ENCODE measurements at regions not wholly inside any gene's neighbourhood (a gene's known extent, or its start where the extent isn't known, plus 50 kb on each side); places are given as distances from the start of the nearest gene placed in this dataset.
"Not testable (repeated sequence)": the region's sequence is repeated elsewhere in the genome, so short reads cannot be mapped to it uniquely, and the experiment has no call there.

- H3K36me3 Mint-ChIP-seq (ENCODE audit: low read depth); H3K27ac Mint-ChIP-seq: not testable (repeated sequence)
Observed at GRCh38 chr15:32315079-32315939, 87.8 kb downstream of the GOLGA8K start.

GRCh38 chr15:32313446-32314209 is 89.5 kb downstream of the GOLGA8K start:
- H3K27me3 Mint-ChIP-seq (ENCODE audit: insufficient read depth, low read depth, poor library complexity); ATAC-seq; H4K20me1 ChIP-seq (replicated peaks; ENCODE audit: insufficient read depth); H3K4me3 Mint-ChIP-seq; H3K27ac ChIP-seq (ENCODE audit: low read depth); H3K4me2 ChIP-seq; H3K9me2 ChIP-seq (ENCODE audit: insufficient read depth); H3K27ac Mint-ChIP-seq; H3K4me3 ChIP-seq; H3K36me3 ChIP-seq (ENCODE audit: insufficient read depth); H3K36me3 Mint-ChIP-seq (ENCODE audit: low read depth); H3K4me1 Mint-ChIP-seq; H2AFZ ChIP-seq; H3K79me2 ChIP-seq (replicated peaks; ENCODE audit: insufficient read depth); H3K9me3 Mint-ChIP-seq; H3K4me1 ChIP-seq (ENCODE audit: insufficient read depth); H3F3A ChIP-seq (replicated peaks; ENCODE audit: low read depth): not testable (repeated sequence)
- H3K27me3 ChIP-seq (ENCODE audit: insufficient read depth): peaks cover 25% of the 10 kb centered on the region
- DNase-seq (ENCODE audit: low spot score): peak; percentile 0

More at GRCh38 chr15:32315079-32315939, 87.8 kb downstream of the GOLGA8K start:
- H3K27me3 Mint-ChIP-seq (ENCODE audit: insufficient read depth, low read depth, poor library complexity); H3K27ac ChIP-seq (ENCODE audit: low read depth); H3K36me3 ChIP-seq (ENCODE audit: insufficient read depth); H3K4me2 ChIP-seq; DNase-seq (ENCODE audit: low spot score); H3K9me3 Mint-ChIP-seq; H3K79me2 ChIP-seq (replicated peaks; ENCODE audit: insufficient read depth); H3K4me3 ChIP-seq; H3K9me2 ChIP-seq (ENCODE audit: insufficient read depth); H2AFZ ChIP-seq; H3K4me1 ChIP-seq (ENCODE audit: insufficient read depth); H4K20me1 ChIP-seq (replicated peaks; ENCODE audit: insufficient read depth); H3F3A ChIP-seq (replicated peaks; ENCODE audit: low read depth); H3K4me1 Mint-ChIP-seq: not testable (repeated sequence)
- ATAC-seq: peak; percentile 18
- H3K27me3 ChIP-seq (ENCODE audit: insufficient read depth): peaks cover 25% of the 10 kb centered on the region
- 0 out of 3 replicates have a peak overlapping the region, but pooled peaks have one; percentile 40 for H3K4me3 Mint-ChIP-seq

- Histone ChIP-seq H3K27me3 (ENCODE audit: insufficient read depth) (peaks cover 25% of the 10 kb centered on the region), H3K4me2 (peak overlapping the region; percentile 71; the same call in 1 of the 2 replicates), H3K4me3 (peak overlapping the region; percentile 50)
- H3K36me3 Mint-ChIP-seq (ENCODE audit: low read depth); H3F3A ChIP-seq (replicated peaks; ENCODE audit: low read depth); H3K4me1 ChIP-seq (ENCODE audit: insufficient read depth); H3K27ac Mint-ChIP-seq; H4K20me1 ChIP-seq (replicated peaks; ENCODE audit: insufficient read depth); H3K79me2 ChIP-seq (replicated peaks; ENCODE audit: insufficient read depth); H3K4me3 Mint-ChIP-seq; H3K36me3 ChIP-seq (ENCODE audit: insufficient read depth); H3K27ac ChIP-seq (ENCODE audit: low read depth); H3K27me3 Mint-ChIP-seq (ENCODE audit: insufficient read depth, low read depth, poor library complexity); H3K9me2 ChIP-seq (ENCODE audit: insufficient read depth); H2AFZ ChIP-seq; H3K9me3 Mint-ChIP-seq; H3K4me1 Mint-ChIP-seq: not testable (repeated sequence)
- peak; percentile 72 for ATAC-seq
- DNase-seq (ENCODE audit: low spot score): peak; percentile 5
Observed at GRCh38 chr15:32312721-32313120, 90.4 kb downstream of the GOLGA8K start.

- not testable (repeated sequence) for H3K4me1 ChIP-seq (ENCODE audit: insufficient read depth); H3K4me3 ChIP-seq; H3K27me3 ChIP-seq (ENCODE audit: insufficient read depth); ATAC-seq; H3K36me3 ChIP-seq (ENCODE audit: insufficient read depth); H3K79me2 ChIP-seq (replicated peaks; ENCODE audit: insufficient read depth); H3F3A ChIP-seq (replicated peaks; ENCODE audit: low read depth); H3K27ac Mint-ChIP-seq; H3K4me2 ChIP-seq; DNase-seq (ENCODE audit: low spot score); H3K4me1 Mint-ChIP-seq; H2AFZ ChIP-seq; H3K27ac ChIP-seq (ENCODE audit: low read depth); H3K4me3 Mint-ChIP-seq; H3K9me3 Mint-ChIP-seq; H3K27me3 Mint-ChIP-seq (ENCODE audit: insufficient read depth, low read depth, poor library complexity); H3K9me2 ChIP-seq (ENCODE audit: insufficient read depth); H4K20me1 ChIP-seq (replicated peaks; ENCODE audit: insufficient read depth); H3K36me3 Mint-ChIP-seq (ENCODE audit: low read depth)
Observed at GRCh38 chr15:32307592-32307991, 95.5 kb downstream of the GOLGA8K start.

- not testable (repeated sequence) for H3F3A ChIP-seq (replicated peaks; ENCODE audit: low read depth); H3K4me3 ChIP-seq; H3K27ac Mint-ChIP-seq; H3K27me3 Mint-ChIP-seq (ENCODE audit: insufficient read depth, low read depth, poor library complexity); H3K36me3 ChIP-seq (ENCODE audit: insufficient read depth); DNase-seq (ENCODE audit: low spot score); H2AFZ ChIP-seq; H4K20me1 ChIP-seq (replicated peaks; ENCODE audit: insufficient read depth); H3K9me2 ChIP-seq (ENCODE audit: insufficient read depth); H3K4me1 Mint-ChIP-seq; H3K79me2 ChIP-seq (replicated peaks; ENCODE audit: insufficient read depth); H3K36me3 Mint-ChIP-seq (ENCODE audit: low read depth); H3K4me3 Mint-ChIP-seq; H3K4me1 ChIP-seq (ENCODE audit: insufficient read depth); H3K4me2 ChIP-seq; H3K9me3 Mint-ChIP-seq; H3K27me3 ChIP-seq (ENCODE audit: insufficient read depth); H3K27ac ChIP-seq (ENCODE audit: low read depth)
- ATAC-seq: peak; percentile 99
Observed at GRCh38 chr15:32276200-32276830, 126.8 kb downstream of the GOLGA8K start.

DNA sequence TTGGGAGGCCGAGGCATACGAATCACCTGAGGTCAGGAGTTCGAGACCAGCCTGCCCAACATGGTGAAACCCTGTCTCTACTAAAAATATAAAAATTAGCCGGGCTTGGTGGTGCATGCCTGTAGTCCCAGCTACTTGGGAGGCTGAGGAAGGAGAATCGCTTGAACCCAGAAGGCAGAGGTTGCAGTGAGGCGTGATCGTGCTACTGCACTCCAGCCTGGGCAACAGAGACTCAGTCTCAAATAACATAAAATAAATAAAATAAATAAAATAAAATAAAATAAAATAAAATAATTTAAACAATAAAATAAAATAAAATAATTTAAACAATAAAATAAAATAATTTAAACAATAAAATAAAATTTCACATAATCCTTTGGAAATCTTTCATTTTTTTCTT is 149.1 kb downstream of the GOLGA8K start:
- DNase-seq (ENCODE audit: low spot score); H3K27me3 ChIP-seq (ENCODE audit: insufficient read depth); H3K79me2 ChIP-seq (replicated peaks; ENCODE audit: insufficient read depth); H3K4me2 ChIP-seq; H2AFZ ChIP-seq; H3K9me3 Mint-ChIP-seq; H3K4me1 Mint-ChIP-seq; H3K27me3 Mint-ChIP-seq (ENCODE audit: insufficient read depth, low read depth, poor library complexity); H3K27ac ChIP-seq (ENCODE audit: low read depth); H4K20me1 ChIP-seq (replicated peaks; ENCODE audit: insufficient read depth); H3K27ac Mint-ChIP-seq; H3F3A ChIP-seq (replicated peaks; ENCODE audit: low read depth); H3K4me1 ChIP-seq (ENCODE audit: insufficient read depth); H3K9me2 ChIP-seq (ENCODE audit: insufficient read depth); H3K36me3 Mint-ChIP-seq (ENCODE audit: low read depth); ATAC-seq; H3K36me3 ChIP-seq (ENCODE audit: insufficient read depth); H3K4me3 ChIP-seq; H3K4me3 Mint-ChIP-seq: not testable (repeated sequence)
